ENCODE measurements at regions not wholly inside any gene's neighbourhood (a gene's known extent, or its start where the extent isn't known, plus 50 kb on each side); places are given as distances from the start of the nearest gene placed in this dataset.
"Not testable (repeated sequence)": the region's sequence is repeated elsewhere in the genome, so short reads cannot be mapped to it uniquely, and the experiment has no call there.

GRCh38 chr10:37442882-37443281 lies 317.5 kb downstream of the ANKRD30A start:
- ATAC-seq = no peak
- DNase-seq = no peak
- Histone ChIP-seq H3K9me3 (no peaks in the 10 kb centered on the region), H3K27me3 (no peaks in the 10 kb centered on the region), H3K36me3 (no peaks in the 10 kb centered on the region), H3K27ac (no peak overlapping the region), H3K4me3 (no peak overlapping the region), H3K4me1 (no peaks in the 10 kb centered on the region)
- no peak for TF ChIP-seq CTCF (IDR thresholded peaks at IDR 0.05)
- no peak for FAIRE-seq
- intact Hi-C loops (cut with DNase I) = no loop called here
- 39 to 41% methylated on average over 2 of the region's 2 CpGs for WGBS, 2 donors

DNA sequence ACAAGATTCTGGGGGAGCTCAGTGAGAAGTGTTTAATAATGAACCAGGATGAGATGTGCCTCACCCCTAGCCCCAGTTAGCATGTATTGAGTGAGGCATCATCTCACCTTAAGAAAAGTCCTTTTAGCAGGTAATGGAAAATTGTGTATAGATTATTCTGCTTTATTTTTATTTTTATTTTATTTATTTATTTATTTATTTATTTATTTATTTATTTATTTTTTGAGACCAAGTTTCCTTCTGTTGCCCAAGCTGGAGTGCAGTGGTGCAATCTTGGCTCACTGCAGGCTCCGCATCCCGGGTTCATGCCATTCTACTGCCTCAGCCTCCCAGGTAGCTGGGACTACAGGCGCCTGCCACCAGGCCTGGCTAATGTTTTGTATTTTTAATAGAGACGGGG lies 315.8 kb downstream of the ANKRD30A start:
- H3K4me1 ChIP-seq; FAIRE-seq; H3K36me3 ChIP-seq; intact Hi-C loops (cut with DNase I); H3K27ac ChIP-seq; H3K9me3 ChIP-seq; H3K4me3 ChIP-seq; ATAC-seq; DNase-seq; H3K27me3 ChIP-seq: not testable (repeated sequence)
- 69 to 75% methylated on average over 4 of the region's 4 CpGs for WGBS, 2 donors

DNA sequence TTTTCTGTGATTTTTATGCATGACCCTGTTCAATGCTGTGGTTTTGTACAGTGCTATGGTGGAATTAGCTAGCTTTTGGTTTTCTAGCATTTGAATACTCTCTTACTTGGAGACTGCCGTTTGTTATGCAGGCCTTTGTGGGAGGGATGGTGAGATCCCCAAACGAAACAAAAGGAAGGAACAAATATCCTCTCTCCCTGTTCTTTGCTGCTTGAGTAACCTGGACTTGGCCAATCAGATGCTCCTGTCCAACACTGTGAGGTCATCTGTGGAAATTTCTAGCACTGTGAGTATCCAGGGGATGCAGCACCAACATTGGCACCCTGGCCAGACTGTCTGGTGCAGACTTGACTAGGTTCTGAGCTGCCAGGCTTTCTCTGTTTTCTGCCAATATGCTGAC lies 314.4 kb downstream of the ANKRD30A start:
- Histone ChIP-seq H3K27ac (no peak overlapping the region), H3K9me3 (no peaks in the 10 kb centered on the region), H3K4me3 (no peak overlapping the region), H3K27me3 (no peaks in the 10 kb centered on the region), H3K36me3 (no peaks in the 10 kb centered on the region), H3K4me1 (no peaks in the 10 kb centered on the region)
- ATAC-seq (no peak), DNase-seq (no peak), FAIRE-seq (no peak)
- TF ChIP-seq CTCF (IDR thresholded peaks at IDR 0.05) = no peak
- intact Hi-C loops (cut with DNase I) = no loop called here
- WGBS, 2 donors = 28 to 46% methylated on average over 2 of the region's 2 CpGs

GRCh38 chr10:37436357-37436756 lies 311.0 kb downstream of the ANKRD30A start:
- no peak overlapping the region for H3K27ac ChIP-seq
- H3K9me3 ChIP-seq = no peaks in the 10 kb centered on the region
- intact Hi-C loops (cut with DNase I) = no loop called here
- WGBS, 2 donors = 36 to 51% methylated on average over 2 of the region's 2 CpGs
- FAIRE-seq (no peak), DNase-seq (no peak), ATAC-seq (no peak)
- no peak for TF ChIP-seq CTCF (IDR thresholded peaks at IDR 0.05)
- H3K36me3 ChIP-seq = no peaks in the 10 kb centered on the region
- no peak overlapping the region for H3K4me3 ChIP-seq
- H3K27me3 ChIP-seq = no peaks in the 10 kb centered on the region
- no peaks in the 10 kb centered on the region for H3K4me1 ChIP-seq

DNA sequence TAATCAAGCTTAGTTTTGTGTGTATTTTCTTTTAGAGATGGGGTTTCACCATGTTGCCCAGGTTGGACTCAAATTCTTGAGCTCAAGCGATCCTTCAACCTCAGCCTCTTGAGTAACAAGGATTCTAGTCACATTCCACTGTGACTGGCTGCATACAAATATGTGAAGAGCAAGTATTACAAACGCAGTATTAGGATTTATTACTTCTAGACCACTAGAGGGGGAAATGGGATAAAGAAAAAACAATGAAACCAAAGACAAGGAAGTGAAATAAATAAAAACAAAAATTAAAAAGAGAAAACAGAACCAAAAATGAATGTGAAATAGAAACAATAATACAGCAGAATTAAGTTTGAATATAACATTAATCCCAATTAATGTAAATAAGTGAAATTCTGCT lies 308.7 kb downstream of the ANKRD30A start:
- Histone ChIP-seq H3K27me3 (no peaks in the 10 kb centered on the region), H3K9me3 (no peaks in the 10 kb centered on the region), H3K36me3 (no peaks in the 10 kb centered on the region), H3K4me3 (no peak overlapping the region), H3K27ac (no peak overlapping the region), H3K4me1 (no peaks in the 10 kb centered on the region)
- DNase-seq (no peak), FAIRE-seq (no peak), ATAC-seq (no peak)
- intact Hi-C loops (cut with DNase I) = no loop called here
- 38 to 43% methylated on average over 2 of the region's 2 CpGs for WGBS, 2 donors
- TF ChIP-seq CTCF (IDR thresholded peaks at IDR 0.05) = no peak

Data from pancreas (tissue), 10 donors.